KMS-11 (cell line): ENCODE measurements at regions not wholly inside any gene's neighbourhood (a gene's known extent, or its start where the extent isn't known, plus 50 kb on each side); places are given as distances from the start of the nearest gene placed in this dataset.

Experiments
- H2AFZ ChIP-seq: fragments of 200-600 bp; sonication (generic); 2 replicates; pipeline ENCODE4 v1.6.1; 2016; ENCODE audit warnings: antibody characterized with exemption, mixed run types, low read depth
- H3K27ac ChIP-seq: fragments of 200-600 bp; sonication (generic); 2 replicates; pipeline ENCODE4 v1.6.1; 2016; ENCODE audit warnings: mild to moderate bottlenecking, mixed run types
- H3K27me3 ChIP-seq: fragments of 200-600 bp; sonication (generic); 2 replicates; pipeline ENCODE4 v1.6.1; 2017; ENCODE audit warnings: mild to moderate bottlenecking, low read depth, mixed run types, moderate library complexity; ENCODE audit not compliant: insufficient read depth
- H3K36me3 ChIP-seq: fragments of 200-600 bp; sonication (generic); 2 replicates; pipeline ENCODE4 v1.6.1; 2017; ENCODE audit warnings: mild to moderate bottlenecking, mixed run types; ENCODE audit not compliant: insufficient read depth
- H3K4me1 ChIP-seq: fragments of 200-600 bp; sonication (generic); 2 replicates; pipeline ENCODE4 v1.6.1; 2016; ENCODE audit warnings: mild to moderate bottlenecking, low read depth, mixed run types; ENCODE audit not compliant: poor library complexity, severe bottlenecking
- H3K4me2 ChIP-seq: fragments of 200-600 bp; sonication (generic); 2 replicates; pipeline ENCODE4 v1.7.0; 2016; ENCODE audit warnings: mild to moderate bottlenecking, mixed run types
- H3K4me3 ChIP-seq: fragments of 200-600 bp; sonication (generic); IDR thresholded peaks from 2 replicates; pipeline ENCODE4 v1.6.1; 2017; ENCODE audit warnings: low read depth, low read length, mixed read lengths; ENCODE audit not compliant: insufficient read depth
- H3K79me2 ChIP-seq: fragments of 200-600 bp; sonication (generic); 2 replicates; pipeline ENCODE4 v1.6.1; 2016; ENCODE audit warnings: low read depth, mixed run types; ENCODE audit not compliant: insufficient read depth
- H3K9ac ChIP-seq: fragments of 200-600 bp; sonication (generic); 2 replicates; pipeline ENCODE4 v1.6.1; 2016; ENCODE audit warnings: mild to moderate bottlenecking, mixed run types
- H4K20me1 ChIP-seq: fragments of 200-600 bp; sonication (generic); 2 replicates; pipeline ENCODE4 v1.6.1; 2016; ENCODE audit warnings: mild to moderate bottlenecking, mixed run types; ENCODE audit not compliant: insufficient read depth
- TF ChIP-seq, protein P1 (sequence below): fragments of 200-600 bp; sonication (generic); conservative IDR thresholded peaks from 2 replicates; pipeline ENCODE4 v1.6.1; 2017; ENCODE audit warnings: low read depth, mild to moderate bottlenecking, antibody characterized with exemption, low read length, moderate library complexity, mixed read lengths

DNA sequence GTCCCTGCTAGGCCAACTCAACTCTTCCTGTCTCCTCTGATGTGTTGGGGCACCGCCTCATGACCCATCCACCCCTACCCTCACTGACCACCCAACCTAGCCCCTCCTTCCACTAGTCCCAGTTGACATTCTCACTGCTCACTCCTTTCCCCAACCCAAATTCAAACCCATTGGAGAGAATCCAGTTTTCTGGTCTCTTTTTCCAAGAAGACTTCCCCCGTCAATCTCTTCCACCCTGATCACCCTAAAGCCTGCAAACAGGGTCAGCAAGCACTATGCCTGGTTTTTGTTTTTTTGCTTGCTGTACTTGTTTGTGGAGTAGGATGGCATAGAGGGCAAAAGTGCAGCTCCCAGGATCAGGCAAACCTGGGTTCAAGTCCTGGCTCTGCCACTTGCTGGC is 176.6 kb upstream of the PPP2R3A start:
- no peaks in the 10 kb centered on the region for H3K27me3 ChIP-seq
- H3K36me3 ChIP-seq: no peaks in the 10 kb centered on the region
- TF ChIP-seq, protein P1, sequence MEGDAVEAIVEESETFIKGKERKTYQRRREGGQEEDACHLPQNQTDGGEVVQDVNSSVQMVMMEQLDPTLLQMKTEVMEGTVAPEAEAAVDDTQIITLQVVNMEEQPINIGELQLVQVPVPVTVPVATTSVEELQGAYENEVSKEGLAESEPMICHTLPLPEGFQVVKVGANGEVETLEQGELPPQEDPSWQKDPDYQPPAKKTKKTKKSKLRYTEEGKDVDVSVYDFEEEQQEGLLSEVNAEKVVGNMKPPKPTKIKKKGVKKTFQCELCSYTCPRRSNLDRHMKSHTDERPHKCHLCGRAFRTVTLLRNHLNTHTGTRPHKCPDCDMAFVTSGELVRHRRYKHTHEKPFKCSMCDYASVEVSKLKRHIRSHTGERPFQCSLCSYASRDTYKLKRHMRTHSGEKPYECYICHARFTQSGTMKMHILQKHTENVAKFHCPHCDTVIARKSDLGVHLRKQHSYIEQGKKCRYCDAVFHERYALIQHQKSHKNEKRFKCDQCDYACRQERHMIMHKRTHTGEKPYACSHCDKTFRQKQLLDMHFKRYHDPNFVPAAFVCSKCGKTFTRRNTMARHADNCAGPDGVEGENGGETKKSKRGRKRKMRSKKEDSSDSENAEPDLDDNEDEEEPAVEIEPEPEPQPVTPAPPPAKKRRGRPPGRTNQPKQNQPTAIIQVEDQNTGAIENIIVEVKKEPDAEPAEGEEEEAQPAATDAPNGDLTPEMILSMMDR: no peak
- H2AFZ ChIP-seq: no peak overlapping the region
- H3K4me2 ChIP-seq: no peak overlapping the region
- H3K27ac ChIP-seq: no peak overlapping the region
- H3K4me1 ChIP-seq: no peaks in the 10 kb centered on the region
- no peak overlapping the region for H3K4me3 ChIP-seq
- H4K20me1 ChIP-seq: no peaks in the 10 kb centered on the region
- no peaks in the 10 kb centered on the region for H3K79me2 ChIP-seq
- no peak overlapping the region for H3K9ac ChIP-seq

DNA sequence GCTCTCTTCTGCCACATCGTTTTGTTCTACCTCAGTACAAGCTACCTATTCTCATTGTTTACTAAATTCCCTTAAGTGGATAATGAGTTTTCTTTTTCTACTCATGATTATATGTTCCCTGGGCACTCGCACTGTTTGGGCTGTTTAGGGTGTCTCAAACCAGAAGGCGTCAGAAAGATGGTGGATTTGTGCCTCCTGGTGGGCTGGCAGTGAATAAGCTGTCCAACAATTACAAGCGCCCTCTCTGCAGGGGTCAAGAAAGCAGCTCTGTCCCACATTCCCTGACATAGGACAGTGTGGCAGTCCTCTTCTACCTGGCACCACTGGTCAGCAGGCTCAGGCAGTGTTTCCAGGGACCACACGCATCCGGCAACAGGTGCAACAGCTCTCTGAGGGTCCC is 173.4 kb upstream of the PPP2R3A start:
- Histone ChIP-seq H3K79me2 (no peaks in the 10 kb centered on the region), H3K4me3 (no peak overlapping the region), H3K36me3 (no peaks in the 10 kb centered on the region), H2AFZ (no peak overlapping the region), H3K27ac (no peak overlapping the region), H3K27me3 (no peaks in the 10 kb centered on the region), H4K20me1 (no peaks in the 10 kb centered on the region), H3K9ac (no peak overlapping the region), H3K4me1 (no peaks in the 10 kb centered on the region), H3K4me2 (no peak overlapping the region)
- TF ChIP-seq, protein P1: no peak

DNA sequence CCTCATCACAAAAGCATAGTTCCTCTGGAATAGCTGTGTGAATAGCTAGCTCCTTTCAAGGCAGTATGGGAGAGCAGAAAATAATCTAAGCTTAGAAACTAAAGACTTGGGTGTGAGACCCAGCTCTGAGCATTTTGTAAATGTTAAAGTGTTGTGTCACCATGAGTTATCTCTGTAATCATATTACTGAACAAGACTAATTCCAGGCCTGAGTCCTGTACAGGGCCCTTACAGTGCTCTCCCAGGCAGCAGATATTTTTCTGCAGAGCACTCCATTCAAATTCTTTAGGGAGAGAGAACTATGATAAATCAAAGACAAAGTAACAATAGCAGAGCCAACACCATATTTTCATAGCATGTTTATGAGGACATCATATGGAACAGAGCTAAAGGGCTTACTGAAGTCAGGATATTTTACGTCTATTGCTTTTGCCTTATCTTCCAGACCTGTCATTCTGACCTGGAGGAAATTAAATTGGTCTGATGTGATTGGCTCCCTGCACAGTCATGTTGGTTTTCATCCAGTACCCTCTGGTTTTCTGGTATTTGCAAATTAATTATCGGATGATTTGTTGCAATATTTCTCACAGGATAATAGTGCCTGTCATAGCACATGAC is 172.6 kb upstream of the PPP2R3A start:
- H2AFZ ChIP-seq: no peak overlapping the region
- no peaks in the 10 kb centered on the region for H3K27me3 ChIP-seq
- H3K4me1 ChIP-seq: no peaks in the 10 kb centered on the region
- no peaks in the 10 kb centered on the region for H4K20me1 ChIP-seq
- H3K4me2 ChIP-seq: no peak overlapping the region
- H3K27ac ChIP-seq: no peak overlapping the region
- H3K36me3 ChIP-seq: no peaks in the 10 kb centered on the region
- H3K79me2 ChIP-seq: no peaks in the 10 kb centered on the region
- H3K9ac ChIP-seq: no peak overlapping the region
- H3K4me3 ChIP-seq: no peak overlapping the region
- TF ChIP-seq, protein P1: no peak

DNA sequence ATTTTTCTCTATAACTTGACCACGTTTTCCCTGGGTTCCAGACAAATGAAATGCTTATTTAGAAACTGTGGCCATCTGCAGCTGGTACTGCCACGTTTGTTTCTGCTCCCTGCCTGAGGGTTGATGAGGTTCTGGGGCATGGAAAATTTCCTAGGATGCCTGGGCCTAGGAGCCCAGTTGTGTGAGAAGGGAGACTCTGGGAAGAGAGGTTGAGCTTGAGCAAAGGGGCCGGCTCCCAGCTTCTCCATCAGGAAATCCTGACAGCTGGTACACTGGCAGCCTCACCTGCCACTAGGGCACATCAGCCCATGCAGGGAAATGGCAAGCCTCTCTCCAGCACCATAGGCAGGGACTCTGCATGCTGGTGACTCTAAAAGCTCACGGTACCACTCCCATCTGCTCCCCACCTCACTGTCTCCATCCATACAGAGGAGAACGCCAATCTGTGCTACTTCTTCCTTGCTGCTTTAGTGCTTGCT is 165.4 kb upstream of the PPP2R3A start:
- Histone ChIP-seq H3K4me3 (no peak overlapping the region), H3K9ac (no peak overlapping the region), H2AFZ (no peak overlapping the region), H3K27me3 (no peaks in the 10 kb centered on the region), H3K79me2 (no peaks in the 10 kb centered on the region), H3K36me3 (no peaks in the 10 kb centered on the region), H3K4me1 (no peaks in the 10 kb centered on the region), H3K27ac (no peak overlapping the region), H3K4me2 (no peak overlapping the region), H4K20me1 (no peaks in the 10 kb centered on the region)
- TF ChIP-seq, protein P1: no peak
